ENCODE measurements at regions not wholly inside any gene's neighbourhood (a gene's known extent, or its start where the extent isn't known, plus 50 kb on each side); places are given as distances from the start of the nearest gene placed in this dataset.
"Not testable (repeated sequence)": the region's sequence is repeated elsewhere in the genome, so short reads cannot be mapped to it uniquely, and the experiment has no call there.

- TF ChIP-seq CTCF (IDR thresholded peaks at IDR 0.05; ENCODE audit: control extremely low read depth in 1 of 3, insufficient read depth in 1 of 3, low read depth in 1 of 3, low read length in 3 of 3); EZH2 (IDR thresholded peaks at IDR 0.05; ENCODE audit: low read depth, low read length, severe bottlenecking); NRF1 (IDR thresholded peaks at IDR 0.05; ENCODE audit: low read depth, low read length); MAFK (IDR thresholded peaks at IDR 0.05; ENCODE audit: low read depth, low read length): not testable (repeated sequence)
- TF ChIP-seq TEAD4 (IDR thresholded peaks at IDR 0.05; ENCODE audit: low read depth, low read length) = 0 out of 2 replicates have a peak, but pooled peaks have one; percentile 21
These were observed 58.4 kb upstream of the CCDC90B start for GRCh38 chr11:83344521-83344920.

All from H1 (cell line).